ENCODE measurements at regions not wholly inside any gene's neighbourhood (a gene's known extent, or its start where the extent isn't known, plus 50 kb on each side); places are given as distances from the start of the nearest gene placed in this dataset.

GRCh38 chr19:30638889-30639288 lies 266.7 kb downstream of the ZNF536 start:
- no peak for DNase-seq (ENCODE audit: low read depth in 1 of 2, low spot score in 1 of 2)
- H3K4me3 ChIP-seq (replicated peaks; ENCODE audit: insufficient read depth, low read length) = no peak overlapping the region

GRCh38 chr19:30637926-30638325 lies 265.7 kb downstream of the ZNF536 start:
- no peak overlapping the region for H3K4me3 ChIP-seq (replicated peaks; ENCODE audit: insufficient read depth, low read length)
- H3K27me3 ChIP-seq (ENCODE audit: insufficient read depth, poor library complexity, severe bottlenecking) = no peaks in the 10 kb centered on the region
- DNase-seq (ENCODE audit: low read depth in 1 of 2, low spot score in 1 of 2) = no peak
- H3K27ac ChIP-seq (replicated peaks) = no peak overlapping the region
- TF ChIP-seq REST (IDR thresholded peaks at IDR 0.05; ENCODE audit: insufficient replicate concordance, low read depth) (no peak), GABPA (IDR thresholded peaks at IDR 0.05; ENCODE audit: low read depth) (no peak), POLR2AphosphoS5 (IDR thresholded peaks at IDR 0.05; ENCODE audit: low read depth) (no peak), CTCF (IDR thresholded peaks at IDR 0.05; ENCODE audit: insufficient read depth, low read length) (no peak)

More at GRCh38 chr19:30638889-30639288, 266.7 kb downstream of the ZNF536 start:
- no peak for TF ChIP-seq GABPA (IDR thresholded peaks at IDR 0.05; ENCODE audit: low read depth)
- no peak for TF ChIP-seq POLR2AphosphoS5 (IDR thresholded peaks at IDR 0.05; ENCODE audit: low read depth)
- TF ChIP-seq CTCF (IDR thresholded peaks at IDR 0.05; ENCODE audit: insufficient read depth, low read length) = no peak
- no peak for TF ChIP-seq REST (IDR thresholded peaks at IDR 0.05; ENCODE audit: insufficient replicate concordance, low read depth)
- TF ChIP-seq SPI1 (IDR thresholded peaks at IDR 0.05; ENCODE audit: borderline replicate concordance, low read depth) = no peak
- H3K27me3 ChIP-seq (ENCODE audit: insufficient read depth, poor library complexity, severe bottlenecking) = no peaks in the 10 kb centered on the region
- H3K27ac ChIP-seq (replicated peaks) = no peak overlapping the region

GRCh38 chr19:30634996-30635975 lies 263.1 kb downstream of the ZNF536 start:
- Histone ChIP-seq H3K27ac (replicated peaks) (no peak overlapping the region), H3K27me3 (ENCODE audit: insufficient read depth, poor library complexity, severe bottlenecking) (no peaks in the 10 kb centered on the region), H3K4me3 (replicated peaks; ENCODE audit: insufficient read depth, low read length) (no peak overlapping the region)
- TF ChIP-seq REST (IDR thresholded peaks at IDR 0.05; ENCODE audit: insufficient replicate concordance, low read depth) (no peak), GABPA (IDR thresholded peaks at IDR 0.05; ENCODE audit: low read depth) (no peak), CTCF (IDR thresholded peaks at IDR 0.05; ENCODE audit: insufficient read depth, low read length) (no peak), POLR2AphosphoS5 (IDR thresholded peaks at IDR 0.05; ENCODE audit: low read depth) (no peak), SPI1 (IDR thresholded peaks at IDR 0.05; ENCODE audit: borderline replicate concordance, low read depth) (no peak)
- DNase-seq (ENCODE audit: low read depth in 1 of 2, low spot score in 1 of 2) = no peak
